ENCODE measurements at regions not wholly inside any gene's neighbourhood (a gene's known extent, or its start where the extent isn't known, plus 50 kb on each side); places are given as distances from the start of the nearest gene placed in this dataset.

DNA sequence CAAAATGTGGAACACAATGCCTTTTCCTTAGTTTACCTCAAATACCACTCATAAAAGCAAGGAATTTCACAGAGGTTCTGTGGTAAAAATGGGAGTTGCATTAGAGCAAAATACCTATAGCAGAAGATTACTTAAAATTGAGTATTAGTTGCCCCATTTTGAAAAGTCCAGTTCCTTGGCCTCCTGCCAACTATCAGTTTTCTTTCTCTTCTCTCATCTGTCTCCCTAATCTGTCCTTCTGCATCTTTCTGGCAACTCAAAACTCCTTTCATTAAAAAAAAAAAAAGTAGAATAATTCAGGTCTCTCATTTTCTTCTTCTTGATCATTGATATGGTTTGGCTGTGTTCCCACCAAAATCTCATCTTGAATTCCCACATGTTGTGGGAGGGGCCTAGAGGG, 127.3 kb downstream of the ATP23 start:
- intact Hi-C loops (cut with micrococcal nuclease), result no loop called here
- Histone ChIP-seq H2AFZ (ENCODE audit: low read depth, low read length, poor library complexity, severe bottlenecking) (no peak overlapping the region), H3K4me3 (replicated peaks in 1 of 2; ENCODE audit: low read depth in 1 of 2, low read length in 2 of 2) (no peak overlapping the region), H3K4me1 (ENCODE audit: control insufficient read depth in 1 of 2, insufficient read depth in 2 of 2, low read length in 2 of 2) (no peaks in the 10 kb centered on the region; a peak in 1 of 4 replicates), H3K9ac (ENCODE audit: low read length) (no peak overlapping the region), H3K27ac (ENCODE audit: low read depth, low read length) (no peak overlapping the region), H3K27me3 (ENCODE audit: insufficient read depth, low read length) (no peaks in the 10 kb centered on the region), H3K4me2 (ENCODE audit: low read length) (no peak overlapping the region), H3K36me3 (ENCODE audit: control insufficient read depth in 1 of 2, insufficient read depth in 2 of 2, low read length in 2 of 2) (no peaks in the 10 kb centered on the region), H3K9me3 (ENCODE audit: control insufficient read depth in 1 of 2, insufficient read depth in 1 of 2, low read depth in 1 of 2, low read length in 2 of 2) (no peaks in the 10 kb centered on the region), H4K20me1 (ENCODE audit: insufficient read depth) (no peaks in the 10 kb centered on the region), H3K79me2 (ENCODE audit: insufficient read depth, low read length) (no peaks in the 10 kb centered on the region), H3K9me2 (ENCODE audit: insufficient read depth) (no peaks in the 10 kb centered on the region)
- ChIA-PET POLR2A (no interaction called here), RAD21 (ENCODE audit: low non-redundant PET in 1 of 2, low total read pairs in 2 of 2, uncharacterized antibody in 2 of 2, unreplicated experiment in 2 of 2) (no interaction called here), CTCF (no interaction called here)
- TF ChIP-seq FOSL1 (IDR thresholded peaks at IDR 0.05; ENCODE audit: low read depth) (no peak), EGR1 (IDR thresholded peaks at IDR 0.05; ENCODE audit: low read depth) (no peak), MAX (IDR thresholded peaks at IDR 0.05) (no peak), ZFX (IDR thresholded peaks at IDR 0.05) (no peak), ZNF274 (IDR thresholded peaks at IDR 0.05; ENCODE audit: low read depth, low read length) (no peak), YY1 (IDR thresholded peaks at IDR 0.05; ENCODE audit: extremely low read depth, insufficient replicate concordance, low read depth, low read length) (no peak), POLR2AphosphoS5 (IDR thresholded peaks at IDR 0.05; ENCODE audit: low read depth, low read length) (no peak), CEBPB (IDR thresholded peaks at IDR 0.05; ENCODE audit: low read depth) (no peak), SIN3A (IDR thresholded peaks at IDR 0.05; ENCODE audit: low read depth) (no peak), POLR2A (IDR thresholded peaks at IDR 0.05; ENCODE audit: borderline replicate concordance, extremely low read depth, insufficient read depth, insufficient read length) (no peak), ELF1 (IDR thresholded peaks at IDR 0.05; ENCODE audit: borderline replicate concordance, low read depth) (no peak), CBX3 (IDR thresholded peaks at IDR 0.05; ENCODE audit: low read depth) (no peak), SP1 (IDR thresholded peaks at IDR 0.05; ENCODE audit: low read depth) (no peak), TCF7L2 (IDR thresholded peaks at IDR 0.05; ENCODE audit: borderline replicate concordance, extremely low read depth, insufficient read depth, insufficient read length) (no peak), SRF (IDR thresholded peaks at IDR 0.05; ENCODE audit: low read depth) (no peak), REST (IDR thresholded peaks at IDR 0.05; ENCODE audit: low read depth) (no peak)
- TF ChIP-seq, protein P1, sequence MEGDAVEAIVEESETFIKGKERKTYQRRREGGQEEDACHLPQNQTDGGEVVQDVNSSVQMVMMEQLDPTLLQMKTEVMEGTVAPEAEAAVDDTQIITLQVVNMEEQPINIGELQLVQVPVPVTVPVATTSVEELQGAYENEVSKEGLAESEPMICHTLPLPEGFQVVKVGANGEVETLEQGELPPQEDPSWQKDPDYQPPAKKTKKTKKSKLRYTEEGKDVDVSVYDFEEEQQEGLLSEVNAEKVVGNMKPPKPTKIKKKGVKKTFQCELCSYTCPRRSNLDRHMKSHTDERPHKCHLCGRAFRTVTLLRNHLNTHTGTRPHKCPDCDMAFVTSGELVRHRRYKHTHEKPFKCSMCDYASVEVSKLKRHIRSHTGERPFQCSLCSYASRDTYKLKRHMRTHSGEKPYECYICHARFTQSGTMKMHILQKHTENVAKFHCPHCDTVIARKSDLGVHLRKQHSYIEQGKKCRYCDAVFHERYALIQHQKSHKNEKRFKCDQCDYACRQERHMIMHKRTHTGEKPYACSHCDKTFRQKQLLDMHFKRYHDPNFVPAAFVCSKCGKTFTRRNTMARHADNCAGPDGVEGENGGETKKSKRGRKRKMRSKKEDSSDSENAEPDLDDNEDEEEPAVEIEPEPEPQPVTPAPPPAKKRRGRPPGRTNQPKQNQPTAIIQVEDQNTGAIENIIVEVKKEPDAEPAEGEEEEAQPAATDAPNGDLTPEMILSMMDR (IDR thresholded peaks at IDR 0.05 in 2 of 3, conservative IDR thresholded peaks at IDR 0.05 in 1 of 3; ENCODE audit: borderline replicate concordance in 1 of 3, insufficient read depth in 1 of 3, low read depth in 2 of 3, low read length in 2 of 3), result no peak
- TF ChIP-seq, protein P2, sequence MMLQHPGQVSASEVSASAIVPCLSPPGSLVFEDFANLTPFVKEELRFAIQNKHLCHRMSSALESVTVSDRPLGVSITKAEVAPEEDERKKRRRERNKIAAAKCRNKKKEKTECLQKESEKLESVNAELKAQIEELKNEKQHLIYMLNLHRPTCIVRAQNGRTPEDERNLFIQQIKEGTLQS (IDR thresholded peaks at IDR 0.05), result no peak
- no peak for DNase-seq (ENCODE audit: low read depth, low spot score)
- no TSS peak for BruUV-seq (replicated peaks)
- no peak for ATAC-seq
